HepG2 (cell line): ENCODE measurements at regions not wholly inside any gene's neighbourhood (a gene's known extent, or its start where the extent isn't known, plus 50 kb on each side); places are given as distances from the start of the nearest gene placed in this dataset.

Experiments
- ATAC-seq: fragments of 200-7000 bp; cut with Tn5 transposase; 3 replicates; pipeline ENCODE4 v1.9.1; 2020; ENCODE audit warnings: mild to moderate bottlenecking, moderate library complexity
- BruUV-seq: library from RNA; stranded (reverse); fragments of 400-500 nt; replicated peaks from 2 replicates; lab custom pipeline; 2021; lab: Mats Ljungman, UMichigan
- CTCF ChIA-PET: fragments of 300-600 bp; formaldehyde crosslinking; extraction: SDS; loops from one replicate; lab custom pipeline; 2021; ENCODE audit warnings: low total read pairs, inconsistent platforms, low intra/inter-chr PET ratio; lab: Yijun Ruan, JAX
- POLR2A ChIA-PET: fragments of 350-600 bp; sonication (Branson Sonifier 250); formaldehyde crosslinking; loops from one replicate; lab custom pipeline; 2020; ENCODE audit warnings: antibody characterized with exemption, inconsistent platforms; lab: Yijun Ruan, JAX
- DNase-seq: peaks from one replicate; pipeline ENCODE4 v3.0.0-alpha.2; 2015; ENCODE audit warnings: low spot score
- FAIRE-seq: peaks from 3 replicates; lab custom pipeline; 2011; peaks lifted over from hg19 to GRCh38; lab: Jason Lieb, UNC
- H2AFZ ChIP-seq: one replicate; pipeline ENCODE4 v1.6.1; 2011; ENCODE audit warnings: low read length, inconsistent platforms
- H3K27ac ChIP-seq: fragments of 300-600 bp; 3 replicates; pipeline ENCODE4 v1.8.0; 2011; ENCODE audit warnings: mixed run types, mild to moderate bottlenecking, mixed read lengths, low read length, inconsistent platforms; ENCODE audit not compliant: insufficient read depth; ENCODE audit errors: extremely low read length
- H3K27me3 ChIP-seq, 2 experiments: fragments of 200-600 bp in 1 of 2; 2 replicates in 1 of 2; 3 replicates in 1 of 2; pipeline versions ENCODE4 v1.6.0 to v1.8.0; 2011; ENCODE audit warnings: low read length in 2 of 2, mild to moderate bottlenecking in 2 of 2, moderate library complexity in 2 of 2, inconsistent platforms in 1 of 2; ENCODE audit not compliant: insufficient read depth in 2 of 2, control insufficient read depth in 1 of 2
- H3K36me3 ChIP-seq, 2 experiments: fragments of 200-600 bp in 1 of 2; replicated peaks in 1 of 2; 2 replicates in 1 of 2; 3 replicates in 1 of 2; pipeline versions ENCODE4 v1.5.1 to v1.8.0; 2011; ENCODE audit warnings: low read length in 2 of 2, inconsistent platforms in 1 of 2; ENCODE audit not compliant: insufficient read depth in 2 of 2, control insufficient read depth in 1 of 2
- H3K4me1 ChIP-seq: 2 replicates; pipeline ENCODE4 v1.5.1; 2012; ENCODE audit warnings: low read length, inconsistent platforms; ENCODE audit not compliant: insufficient read depth
- H3K4me2 ChIP-seq: 2 replicates; pipeline ENCODE4 v1.6.0; 2011; ENCODE audit warnings: low read depth, low read length, inconsistent platforms
- H3K4me3 ChIP-seq, 3 experiments: fragments of 200-600 bp in 1 of 3; sonication (generic), shearing (Covaris generic) in 1 of 3; replicated peaks in 1 of 3; 2 replicates each; pipeline ENCODE4 v1.5.1; 2011 to 2016; ENCODE audit warnings: low read length in 3 of 3, inconsistent platforms in 2 of 3, low read depth in 2 of 3, mild to moderate bottlenecking in 2 of 3, control low read depth in 1 of 3, mixed read lengths in 1 of 3; ENCODE audit not compliant: insufficient read depth in 1 of 3
- H3K79me2 ChIP-seq: one replicate; pipeline ENCODE4 v1.6.1; 2011; ENCODE audit warnings: low read length, inconsistent platforms; ENCODE audit not compliant: insufficient read depth
- H3K9ac ChIP-seq: 2 replicates; pipeline ENCODE4 v1.6.0; 2011; ENCODE audit warnings: mild to moderate bottlenecking, low read depth, low read length, inconsistent platforms; ENCODE audit not compliant: insufficient read depth
- H3K9me3 ChIP-seq: 2 replicates; pipeline ENCODE4 v1.5.1; 2012; ENCODE audit warnings: mild to moderate bottlenecking, low read length
- H4K20me1 ChIP-seq: 2 replicates; pipeline ENCODE4 v1.6.0; 2011; ENCODE audit warnings: inconsistent platforms, mild to moderate bottlenecking, low read length, moderate library complexity; ENCODE audit not compliant: insufficient read depth
- ATF7 ChIP-seq, 2 experiments: fragments of 450-650 bp in 1 of 2; sonication (generic) in 1 of 2; formaldehyde crosslinking in 1 of 2; IDR thresholded peaks; 2 replicates each; pipeline versions ENCODE4 v1.4.0 to v1.6.1; 2016 to 2020; ENCODE audit warnings: antibody characterized with exemption in 1 of 2, mild to moderate bottlenecking in 1 of 2, missing genetic modification reagents in 1 of 2
- JUND ChIP-seq: sonication (generic); formaldehyde crosslinking; IDR thresholded peaks from 2 replicates; pipeline ENCODE4 v1.8.0; 2022; ENCODE audit warnings: mild to moderate bottlenecking, missing genetic modification reagents
- KLF13 ChIP-seq: sonication (generic); formaldehyde crosslinking; IDR thresholded peaks from 2 replicates; pipeline ENCODE4 v1.4.0; 2020; ENCODE audit warnings: mild to moderate bottlenecking, missing genetic modification reagents
- MBNL3 ChIP-seq: fragments of 250-450 bp; sonication (Bioruptor Pico); conservative IDR thresholded peaks from 2 replicates; pipeline ENCODE4 v1.8.0; 2022; ENCODE audit warnings: mild to moderate bottlenecking, inconsistent platforms
- MTA3 ChIP-seq: sonication (generic); formaldehyde crosslinking; IDR thresholded peaks from 2 replicates; pipeline ENCODE4 v1.4.0; 2020; ENCODE audit warnings: missing genetic modification reagents
- MXD4 ChIP-seq: IDR thresholded peaks from 2 replicates; pipeline ENCODE4 v1.6.1; 2016; ENCODE audit warnings: mild to moderate bottlenecking, missing biosample characterization, missing genetic modification reagents
- POLR2AphosphoS5 ChIP-seq: IDR thresholded peaks from 2 replicates; pipeline ENCODE4 v1.6.1; 2012; ENCODE audit warnings: low read depth, low read length
- PRMT3 ChIP-seq: sonication (generic); formaldehyde crosslinking; IDR thresholded peaks from 2 replicates; pipeline ENCODE4 v1.8.1; 2022; ENCODE audit warnings: low read depth, mild to moderate bottlenecking, moderate library complexity, missing genetic modification reagents, borderline replicate concordance
- ZFYVE20 ChIP-seq: sonication (generic); formaldehyde crosslinking; IDR thresholded peaks from 2 replicates; pipeline ENCODE4 v1.8.0; 2023; ENCODE audit warnings: low read depth, mild to moderate bottlenecking, moderate library complexity, missing genetic modification reagents, borderline replicate concordance
- ZNF17 ChIP-seq: sonication (generic); formaldehyde crosslinking; IDR thresholded peaks from 2 replicates; pipeline ENCODE4 v1.5.0; 2020; ENCODE audit warnings: mild to moderate bottlenecking, missing genetic modification reagents
- ZNF33A ChIP-seq: sonication (generic); formaldehyde crosslinking; IDR thresholded peaks from 2 replicates; pipeline ENCODE4 v1.5.1; 2020; ENCODE audit warnings: missing genetic modification reagents, mild to moderate bottlenecking, moderate library complexity, borderline replicate concordance
- ZNF615 ChIP-seq: sonication (generic); formaldehyde crosslinking; IDR thresholded peaks from 2 replicates; pipeline ENCODE4 v1.5.0; 2020; ENCODE audit warnings: mild to moderate bottlenecking, missing genetic modification reagents, borderline replicate concordance
- ZSCAN30 ChIP-seq: sonication (generic); formaldehyde crosslinking; IDR thresholded peaks from 2 replicates; pipeline ENCODE4 v1.5.0; 2020; ENCODE audit warnings: mild to moderate bottlenecking, missing genetic modification reagents
- WGBS: methylation state at CpG from one replicate; pipeline ENCODE4 v1.1.6; 2017; ENCODE audit warnings: low lambda C conversion rate; 5-methylcytosine and 5-hydroxymethylcytosine counted together
- in situ Hi-C: cut with HindIII; loops from 2 replicates; pipeline ENCODE4 v1.10.0; 2017; ENCODE audit warnings: low pct_unique_long_range_greater_than_20kb; ENCODE audit not compliant: extremely low pct_ligation_motif_present
- intact Hi-C: fragments of 100-400 bp; cut with micrococcal nuclease; formaldehyde crosslinking; loops from one replicate; pipeline ENCODE4 v1.10.0; 2022; ENCODE audit not compliant: unreplicated experiment
- TF ChIP-seq, protein P1 (sequence below): IDR thresholded peaks from 2 replicates; pipeline ENCODE4 v1.6.1; 2016; ENCODE audit warnings: mild to moderate bottlenecking, missing biosample characterization, missing genetic modification reagents
- TF ChIP-seq, protein P2 (sequence below): sonication (generic); formaldehyde crosslinking; IDR thresholded peaks from 2 replicates; pipeline ENCODE4 v1.8.1; 2022; ENCODE audit warnings: low read depth, mild to moderate bottlenecking, missing genetic modification reagents
- TF ChIP-seq, protein P3 (sequence below): IDR thresholded peaks from 2 replicates; pipeline ENCODE4 v1.6.1; 2016

DNA sequence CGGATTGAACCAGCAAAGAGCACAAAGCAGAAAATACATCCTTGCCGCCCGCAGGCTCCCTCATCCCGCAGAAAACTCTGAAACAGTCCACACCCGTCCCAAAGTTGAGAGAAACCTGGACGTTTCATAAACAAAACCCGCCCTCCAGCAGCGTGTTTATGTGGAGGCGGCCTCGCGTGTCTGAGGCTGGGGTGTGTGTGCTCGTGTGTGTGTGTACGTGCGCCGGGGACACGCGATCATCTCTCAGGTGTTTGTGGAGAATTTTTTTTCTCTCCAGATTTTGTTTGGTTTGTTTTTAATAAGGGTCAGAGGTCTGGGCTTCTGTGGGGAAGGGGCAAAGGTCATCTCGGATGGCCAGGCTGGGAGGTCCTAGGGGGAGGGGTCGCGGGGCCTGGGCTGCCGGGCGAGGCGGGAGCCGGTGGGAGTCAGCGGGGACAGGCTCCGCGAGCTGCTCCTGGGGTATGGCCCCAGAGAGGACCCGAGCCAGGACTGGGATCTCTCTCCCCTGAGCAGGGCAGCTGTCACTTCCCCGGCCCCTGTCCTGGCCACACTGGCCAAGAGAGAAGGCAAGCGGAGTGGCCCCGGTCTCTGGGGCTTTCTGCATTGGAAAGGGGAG, 206.4 kb downstream of the C9orf50 start (continued):
- TF ChIP-seq ATF7 (IDR thresholded peaks at IDR 0.05): no peak
- no peak for TF ChIP-seq ATF7 (CRISPR knock-in tag; IDR thresholded peaks at IDR 0.05)
- TF ChIP-seq POLR2AphosphoS5: peak; percentile 51
- TF ChIP-seq, protein P1, sequence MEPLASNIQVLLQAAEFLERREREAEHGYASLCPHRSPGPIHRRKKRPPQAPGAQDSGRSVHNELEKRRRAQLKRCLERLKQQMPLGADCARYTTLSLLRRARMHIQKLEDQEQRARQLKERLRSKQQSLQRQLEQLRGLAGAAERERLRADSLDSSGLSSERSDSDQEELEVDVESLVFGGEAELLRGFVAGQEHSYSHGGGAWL (CRISPR knock-in tag): no peak; the same call in 1 of the 2 replicates
- TF ChIP-seq ZSCAN30 (CRISPR knock-in tag): no peak
- TF ChIP-seq ZNF33A (CRISPR knock-in tag): 0 out of 2 replicates have a peak, but pooled peaks have one; percentile 53
- no peak for TF ChIP-seq ZNF615 (CRISPR knock-in tag)

DNA sequence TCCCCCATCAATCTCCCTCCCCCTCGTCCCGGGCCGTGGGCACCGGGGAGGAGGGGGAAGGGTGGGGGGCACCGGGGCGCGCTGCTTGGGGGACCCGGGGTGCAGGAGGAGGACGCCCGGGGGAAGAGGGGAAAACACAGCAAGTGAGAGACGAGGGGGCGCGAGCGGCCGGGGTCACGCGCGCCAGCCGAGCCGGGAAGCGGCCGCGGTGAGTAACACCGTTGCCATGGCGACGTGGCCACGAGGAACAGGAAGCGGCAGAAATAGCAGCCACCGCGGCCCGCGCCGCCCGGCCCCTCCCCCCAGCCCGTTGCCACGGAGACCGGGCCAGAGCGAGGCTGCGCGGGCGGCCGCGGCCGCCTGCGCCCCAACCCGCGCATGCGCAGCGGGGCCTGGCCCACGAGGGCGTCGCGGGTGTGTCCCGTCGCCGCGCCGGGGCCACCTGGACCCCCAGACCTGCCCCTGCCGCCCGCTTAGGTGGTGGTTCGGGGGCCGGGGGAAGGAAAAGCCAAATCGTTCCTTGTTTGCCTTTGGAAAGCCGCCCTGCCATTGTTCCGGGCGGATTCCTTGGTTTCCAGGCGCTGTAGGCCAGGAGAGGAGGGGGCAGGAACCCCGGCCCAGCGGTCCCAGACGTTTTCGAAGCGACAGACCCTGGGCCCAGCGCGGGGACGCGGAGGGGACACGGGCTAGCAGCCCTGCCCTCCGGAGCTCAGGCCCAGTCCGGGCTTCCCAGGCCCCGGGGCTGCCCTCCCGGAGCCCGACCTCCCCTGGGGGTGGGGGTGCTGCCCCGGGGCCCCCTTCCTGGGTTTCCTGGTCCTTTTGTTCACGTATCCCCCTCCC, 207.1 kb downstream of the C9orf50 start:
- DNase-seq: peak; percentile 90
- H3K27ac ChIP-seq: peak overlapping the region; percentile 95
- 0 out of 5 replicates have a peak, but pooled peaks cover 0 to 2% of the 10 kb centered on the region in 2 experiments for H3K27me3 ChIP-seq
- H3K9me3 ChIP-seq: no peaks in the 10 kb centered on the region
- peak overlapping the region; percentile 61 to 80 (median 66) for H3K4me3 ChIP-seq
- H3K4me1 ChIP-seq: peaks cover 77% of the 10 kb centered on the region
- in situ Hi-C loops: no loop called here
- H2AFZ ChIP-seq: no peak overlapping the region
- peak overlapping the region; percentile 100 for H3K4me2 ChIP-seq
- intact Hi-C loops: no loop called here
- H4K20me1 ChIP-seq: no peaks in the 10 kb centered on the region
- CTCF ChIA-PET: no interaction called here
- FAIRE-seq: no peak
- peak; percentile 36 for ATAC-seq
- H3K36me3 ChIP-seq: no peaks in the 10 kb centered on the region
- 0% methylated on average over 19 of the region's 84 CpGs for WGBS
- no peaks in the 10 kb centered on the region for H3K79me2 ChIP-seq
- TSS peak; percentile 85 for BruUV-seq
- POLR2A ChIA-PET: interaction anchor here (0.9 to 2.1 kb wide), 6 partner anchors 22 to 144 kb away, joined by 3 to 8 read pairs (median 4); no protein-coding TSS in a partner anchor
- H3K9ac ChIP-seq: peak overlapping the region; percentile 95
- TF ChIP-seq JUND (CRISPR knock-in tag) (no peak), KLF13 (CRISPR knock-in tag) (no peak), MXD4 (CRISPR knock-in tag) (no peak; the same call in 1 of the 2 replicates), ZFYVE20 (CRISPR knock-in tag) (no peak), ZNF17 (CRISPR knock-in tag) (no peak), MTA3 (no peak), PRMT3 (CRISPR knock-in tag) (no peak), MBNL3 (no peak)
- TF ChIP-seq, protein P2, sequence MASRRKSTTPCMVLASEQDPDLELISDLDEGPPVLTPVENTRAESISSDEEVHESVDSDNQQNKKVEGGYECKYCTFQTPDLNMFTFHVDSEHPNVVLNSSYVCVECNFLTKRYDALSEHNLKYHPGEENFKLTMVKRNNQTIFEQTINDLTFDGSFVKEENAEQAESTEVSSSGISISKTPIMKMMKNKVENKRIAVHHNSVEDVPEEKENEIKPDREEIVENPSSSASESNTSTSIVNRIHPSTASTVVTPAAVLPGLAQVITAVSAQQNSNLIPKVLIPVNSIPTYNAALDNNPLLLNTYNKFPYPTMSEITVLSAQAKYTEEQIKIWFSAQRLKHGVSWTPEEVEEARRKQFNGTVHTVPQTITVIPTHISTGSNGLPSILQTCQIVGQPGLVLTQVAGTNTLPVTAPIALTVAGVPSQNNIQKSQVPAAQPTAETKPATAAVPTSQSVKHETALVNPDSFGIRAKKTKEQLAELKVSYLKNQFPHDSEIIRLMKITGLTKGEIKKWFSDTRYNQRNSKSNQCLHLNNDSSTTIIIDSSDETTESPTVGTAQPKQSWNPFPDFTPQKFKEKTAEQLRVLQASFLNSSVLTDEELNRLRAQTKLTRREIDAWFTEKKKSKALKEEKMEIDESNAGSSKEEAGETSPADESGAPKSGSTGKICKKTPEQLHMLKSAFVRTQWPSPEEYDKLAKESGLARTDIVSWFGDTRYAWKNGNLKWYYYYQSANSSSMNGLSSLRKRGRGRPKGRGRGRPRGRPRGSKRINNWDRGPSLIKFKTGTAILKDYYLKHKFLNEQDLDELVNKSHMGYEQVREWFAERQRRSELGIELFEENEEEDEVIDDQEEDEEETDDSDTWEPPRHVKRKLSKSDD (CRISPR knock-in tag): no peak
- TF ChIP-seq, protein P3, sequence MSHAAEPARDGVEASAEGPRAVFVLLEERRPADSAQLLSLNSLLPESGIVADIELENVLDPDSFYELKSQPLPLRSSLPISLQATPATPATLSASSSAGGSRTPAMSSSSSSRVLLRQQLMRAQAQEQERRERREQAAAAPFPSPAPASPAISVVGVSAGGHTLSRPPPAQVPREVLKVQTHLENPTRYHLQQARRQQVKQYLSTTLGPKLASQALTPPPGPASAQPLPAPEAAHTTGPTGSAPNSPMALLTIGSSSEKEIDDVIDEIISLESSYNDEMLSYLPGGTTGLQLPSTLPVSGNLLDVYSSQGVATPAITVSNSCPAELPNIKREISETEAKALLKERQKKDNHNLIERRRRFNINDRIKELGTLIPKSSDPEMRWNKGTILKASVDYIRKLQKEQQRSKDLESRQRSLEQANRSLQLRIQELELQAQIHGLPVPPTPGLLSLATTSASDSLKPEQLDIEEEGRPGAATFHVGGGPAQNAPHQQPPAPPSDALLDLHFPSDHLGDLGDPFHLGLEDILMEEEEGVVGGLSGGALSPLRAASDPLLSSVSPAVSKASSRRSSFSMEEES (CRISPR knock-in tag): peak; percentile 85
